ENCODE measurements at regions not wholly inside any gene's neighbourhood (a gene's known extent, or its start where the extent isn't known, plus 50 kb on each side); places are given as distances from the start of the nearest gene placed in this dataset.

GRCh38 chr10:29897430-29897829 is 162.0 kb downstream of the JCAD start:
- no peak overlapping the region for H3K27ac ChIP-seq (ENCODE audit: insufficient read depth, low read depth, low read length)
- dilution Hi-C loops (cut with MboI; ENCODE audit: extremely low pct_ligation_motif_present, low sequenced_read_pairs): no loop called here
- no peaks in the 10 kb centered on the region for H3K79me2 ChIP-seq (ENCODE audit: control insufficient read depth, insufficient read depth, low read length)
- no peak overlapping the region for H3K4me3 ChIP-seq (replicated peaks in 1 of 3; ENCODE audit: insufficient read depth in 1 of 3, low read depth in 1 of 3, low read length in 3 of 3)
- CTCF ChIA-PET: interaction anchor here (0.9 to 2.1 kb wide), 2 partner anchors 39 to 105 kb away, joined by 3 to 12 read pairs; no protein-coding TSS in a partner anchor
- H2AFZ ChIP-seq (ENCODE audit: low read depth, low read length): no peak overlapping the region
- peaks cover 2 to 6% of the 10 kb centered on the region in 2 experiments for H3K27me3 ChIP-seq (ENCODE audit: control insufficient read depth in 2 of 2, insufficient read depth in 2 of 2, low read length in 2 of 2)
- no peaks in the 10 kb centered on the region for H3K36me3 ChIP-seq (ENCODE audit: control insufficient read depth in 2 of 2, extremely low read depth in 1 of 2, insufficient read depth in 2 of 2, low read length in 2 of 2)
- no peaks in the 10 kb centered on the region for H3K9me3 ChIP-seq (replicated peaks; ENCODE audit: control insufficient read depth, insufficient read depth, low read length)
- DNase-seq (ENCODE audit: low read depth, low spot score) (no peak), FAIRE-seq (no peak)
- H4K20me1 ChIP-seq (replicated peaks; ENCODE audit: control insufficient read depth, extremely low read depth, insufficient read depth, low read length): no peaks in the 10 kb centered on the region
- no TSS peak for BruUV-seq (replicated peaks)
- no peak overlapping the region for H3K4me2 ChIP-seq (ENCODE audit: insufficient read depth, low read length)
- TF ChIP-seq GATA2 (IDR thresholded peaks at IDR 0.05; ENCODE audit: insufficient read depth, insufficient read length, low read depth, low read length) (no peak), CTCF (IDR thresholded peaks at IDR 0.05; ENCODE audit: extremely low read depth in 1 of 2, insufficient read depth in 1 of 2, low read depth in 1 of 2, low read length in 2 of 2) (no peak), JUN (IDR thresholded peaks at IDR 0.05; ENCODE audit: borderline replicate concordance, insufficient read depth, insufficient read length, low read depth) (no peak), FOS (IDR thresholded peaks at IDR 0.05; ENCODE audit: borderline replicate concordance, insufficient read depth, low read length) (no peak), MYC (IDR thresholded peaks at IDR 0.05; ENCODE audit: low read depth, low read length) (no peak), POLR2AphosphoS5 (IDR thresholded peaks at IDR 0.05; ENCODE audit: insufficient read depth, low read depth, low read length) (no peak)
- no peak overlapping the region for H3K9ac ChIP-seq (replicated peaks; ENCODE audit: extremely low read depth, insufficient read depth, low read length)
- POLR2A ChIA-PET: no interaction called here
- H3K9me1 ChIP-seq (replicated peaks; ENCODE audit: control insufficient read depth, extremely low read depth, insufficient read depth, low read length): no peaks in the 10 kb centered on the region
- peaks cover 14% of the 10 kb centered on the region for H3K4me1 ChIP-seq (ENCODE audit: control insufficient read depth, extremely low read depth, insufficient read depth, low read length)
- intact Hi-C loops (cut with micrococcal nuclease): no loop called here

Measured in endothelial cell of umbilical vein (primary cell).